HPDE6-E6E7 (cell line): ENCODE measurements at regions not wholly inside any gene's neighbourhood (a gene's known extent, or its start where the extent isn't known, plus 50 kb on each side); places are given as distances from the start of the nearest gene placed in this dataset.

Experiments
- DNase-seq: peaks from one replicate; pipeline ENCODE4 v3.0.0; 2011; ENCODE audit warnings: missing footprints; ENCODE audit errors: extremely low spot score

GRCh38 chr19:30634996-30635975 is 263.1 kb downstream of the ZNF536 start:
- no peak for DNase-seq

GRCh38 chr19:30634131-30634830 is 262.1 kb downstream of the ZNF536 start:
- DNase-seq = no peak

GRCh38 chr19:30631033-30631370 is 258.8 kb downstream of the ZNF536 start:
- DNase-seq = no peak

- no peak for DNase-seq
These were observed 258.3 kb downstream of the ZNF536 start for GRCh38 chr19:30630289-30631032.

DNA sequence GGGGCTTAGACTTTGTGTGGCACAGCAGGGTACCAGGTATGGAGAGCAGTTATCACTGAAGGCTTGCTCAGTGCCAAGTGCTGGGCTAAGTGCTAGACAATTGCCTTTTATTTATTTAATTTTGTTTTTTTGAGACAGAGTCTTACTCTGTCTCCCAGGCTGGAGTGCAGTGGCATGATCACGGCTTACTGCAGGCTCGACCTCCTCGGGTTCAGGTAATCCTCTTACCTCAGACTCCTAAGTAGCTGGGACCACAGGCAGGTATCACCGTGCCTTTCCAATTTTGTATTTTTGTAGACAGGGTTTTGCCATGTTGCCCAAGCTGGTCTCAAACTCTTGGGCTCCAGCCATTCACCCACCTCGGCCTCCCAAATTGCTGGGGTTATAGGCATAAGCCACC is 256.9 kb downstream of the ZNF536 start:
- DNase-seq = no peak

- DNase-seq = no peak
These were observed 254.4 kb downstream of the ZNF536 start for GRCh38 chr19:30626626-30626966.

- DNase-seq = no peak
These were observed 253.9 kb downstream of the ZNF536 start for GRCh38 chr19:30625947-30626625.

GRCh38 chr19:30622276-30622675 is 250.1 kb downstream of the ZNF536 start:
- no peak for DNase-seq

GRCh38 chr19:30621326-30621920 is 249.2 kb downstream of the ZNF536 start:
- DNase-seq = no peak

GRCh38 chr19:30620354-30620753 is 248.2 kb downstream of the ZNF536 start:
- DNase-seq = no peak

DNA sequence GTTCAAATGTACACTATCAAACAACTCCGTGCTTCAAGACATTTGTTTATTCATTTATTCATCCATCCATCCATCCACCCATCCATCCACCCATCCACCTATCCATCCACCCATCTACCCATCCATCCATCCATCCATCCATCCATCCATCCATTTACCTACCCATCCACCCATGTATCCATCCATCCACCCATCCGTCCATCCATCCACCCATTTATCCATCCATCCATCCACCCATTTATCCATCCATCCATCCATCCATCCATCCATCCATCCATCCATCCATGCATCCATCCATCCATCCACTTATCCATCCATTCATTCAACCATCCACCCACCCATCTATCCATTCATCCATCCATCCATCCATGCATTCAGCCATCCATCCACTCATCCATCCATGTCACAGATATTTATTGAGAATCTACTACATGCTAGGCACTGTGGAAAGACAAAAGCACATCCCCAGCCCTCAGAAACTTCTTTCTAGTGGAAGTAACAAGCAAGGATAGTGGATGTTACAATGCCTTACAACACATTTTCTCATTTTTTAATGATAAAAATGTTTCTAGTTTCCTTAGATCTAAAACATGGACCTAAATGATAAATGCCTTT is 237.6 kb downstream of the ZNF536 start:
- DNase-seq = no peak

- DNase-seq = no peak
These were observed 236.3 kb downstream of the ZNF536 start for GRCh38 chr19:30608471-30608870.
